NT2/D1 (cell line): ENCODE measurements at regions not wholly inside any gene's neighbourhood (a gene's known extent, or its start where the extent isn't known, plus 50 kb on each side); places are given as distances from the start of the nearest gene placed in this dataset.

Experiments used
- DNase-seq: peaks from one replicate; pipeline ENCODE4 v3.0.0-alpha.2; 2011; ENCODE audit warnings: low read depth, low spot score
- H3K27me3 ChIP-seq: 2 replicates; pipeline ENCODE4 v1.6.0; 2011; ENCODE audit warnings: mild to moderate bottlenecking; ENCODE audit not compliant: insufficient read length, insufficient read depth
- H3K36me3 ChIP-seq: 2 replicates; pipeline ENCODE4 v1.6.1; 2011; ENCODE audit warnings: mild to moderate bottlenecking, low read length, mixed read lengths; ENCODE audit not compliant: insufficient read depth, insufficient read length
- H3K4me1 ChIP-seq: 2 replicates; pipeline ENCODE4 v1.5.1; 2011; ENCODE audit not compliant: insufficient read depth, insufficient read length
- H3K4me3 ChIP-seq: 2 replicates; pipeline ENCODE4 v1.5.1; 2011; ENCODE audit warnings: low read depth; ENCODE audit not compliant: insufficient read length
- H3K9ac ChIP-seq: 2 replicates; pipeline ENCODE4 v1.6.0; 2011; ENCODE audit warnings: low read depth; ENCODE audit not compliant: insufficient read length
- H3K9me3 ChIP-seq: 2 replicates; pipeline ENCODE4 v1.5.1; 2011; ENCODE audit warnings: mild to moderate bottlenecking, low read length; ENCODE audit not compliant: insufficient read depth
- SUZ12 ChIP-seq: IDR thresholded peaks from 2 replicates; pipeline ENCODE4 v1.6.1; 2011; ENCODE audit not compliant: insufficient read length, insufficient read depth; ENCODE audit errors: extremely low read depth
- YY1 ChIP-seq: IDR thresholded peaks from 2 replicates; pipeline ENCODE4 v1.6.1; 2011; ENCODE audit not compliant: insufficient read length, insufficient read depth
- ZNF274 ChIP-seq: IDR thresholded peaks from 2 replicates; pipeline ENCODE4 v1.6.1; 2011; ENCODE audit warnings: mild to moderate bottlenecking, low read depth, low read length

- Histone ChIP-seq H3K27me3 (no peaks in the 10 kb centered on the region), H3K36me3 (no peaks in the 10 kb centered on the region), H3K9ac (no peak overlapping the region), H3K9me3 (peaks cover 8% of the 10 kb centered on the region; the same call in 1 of the 2 replicates), H3K4me1 (no peaks in the 10 kb centered on the region), H3K4me3 (no peak overlapping the region)
- no peak for DNase-seq
- no peak for TF ChIP-seq ZNF274
- no peak for TF ChIP-seq YY1
- TF ChIP-seq SUZ12: no peak
Observed at GRCh38 chr1:209012443-209013196, 570.9 kb upstream of the CAMK1G start.

GRCh38 chr1:209015092-209015491, 568.4 kb upstream of the CAMK1G start:
- no peak for DNase-seq
- H3K9me3 ChIP-seq: peaks cover 26% of the 10 kb centered on the region
- no peak overlapping the region for H3K4me3 ChIP-seq
- no peaks in the 10 kb centered on the region for H3K36me3 ChIP-seq
- no peaks in the 10 kb centered on the region for H3K27me3 ChIP-seq
- TF ChIP-seq ZNF274 (no peak), SUZ12 (no peak), YY1 (no peak)
- no peaks in the 10 kb centered on the region for H3K4me1 ChIP-seq
- no peak overlapping the region for H3K9ac ChIP-seq

GRCh38 chr1:209021622-209022021, 561.9 kb upstream of the CAMK1G start:
- DNase-seq: no peak
- Histone ChIP-seq H3K4me3 (no peak overlapping the region), H3K36me3 (no peaks in the 10 kb centered on the region), H3K4me1 (no peaks in the 10 kb centered on the region), H3K9me3 (peaks cover 42% of the 10 kb centered on the region), H3K27me3 (no peaks in the 10 kb centered on the region), H3K9ac (no peak overlapping the region)
- no peak for TF ChIP-seq ZNF274
- no peak for TF ChIP-seq SUZ12
- no peak for TF ChIP-seq YY1

GRCh38 chr1:209023790-209024189, 559.7 kb upstream of the CAMK1G start:
- Histone ChIP-seq H3K4me1 (no peaks in the 10 kb centered on the region), H3K9ac (no peak overlapping the region), H3K27me3 (no peaks in the 10 kb centered on the region), H3K9me3 (peaks cover 27% of the 10 kb centered on the region; the same call in 1 of the 2 replicates), H3K36me3 (no peaks in the 10 kb centered on the region), H3K4me3 (no peak overlapping the region)
- TF ChIP-seq ZNF274 (no peak), SUZ12 (no peak), YY1 (no peak)
- no peak for DNase-seq

GRCh38 chr1:209029737-209030136, 553.8 kb upstream of the CAMK1G start:
- TF ChIP-seq YY1 (no peak), SUZ12 (no peak), ZNF274 (no peak)
- no peaks in the 10 kb centered on the region for H3K4me1 ChIP-seq
- no peaks in the 10 kb centered on the region for H3K36me3 ChIP-seq
- no peak overlapping the region for H3K4me3 ChIP-seq
- H3K9me3 ChIP-seq: no peaks in the 10 kb centered on the region; the same call in 1 of the 2 replicates
- DNase-seq: no peak
- no peak overlapping the region for H3K9ac ChIP-seq
- H3K27me3 ChIP-seq: no peaks in the 10 kb centered on the region

- Histone ChIP-seq H3K9me3 (no peaks in the 10 kb centered on the region; the same call in 1 of the 2 replicates), H3K27me3 (no peaks in the 10 kb centered on the region), H3K36me3 (no peaks in the 10 kb centered on the region), H3K4me3 (no peak overlapping the region), H3K9ac (no peak overlapping the region), H3K4me1 (no peaks in the 10 kb centered on the region)
- no peak for DNase-seq
- no peak for TF ChIP-seq ZNF274
- no peak for TF ChIP-seq SUZ12
- TF ChIP-seq YY1: no peak
Observed at GRCh38 chr1:209030454-209031167, 552.9 kb upstream of the CAMK1G start.

- no peaks in the 10 kb centered on the region for H3K9me3 ChIP-seq
- no peaks in the 10 kb centered on the region for H3K36me3 ChIP-seq
- H3K9ac ChIP-seq: no peak overlapping the region
- no peaks in the 10 kb centered on the region for H3K27me3 ChIP-seq
- H3K4me3 ChIP-seq: no peak overlapping the region
- no peak for DNase-seq
- no peaks in the 10 kb centered on the region for H3K4me1 ChIP-seq
- no peak for TF ChIP-seq YY1
- no peak for TF ChIP-seq SUZ12
- no peak for TF ChIP-seq ZNF274
Observed at GRCh38 chr1:209037064-209037463, 546.5 kb upstream of the CAMK1G start.
